ENCODE measurements at regions not wholly inside any gene's neighbourhood (a gene's known extent, or its start where the extent isn't known, plus 50 kb on each side); places are given as distances from the start of the nearest gene placed in this dataset.

- TF ChIP-seq PATZ1 (CRISPR knock-in tag; IDR thresholded peaks at IDR 0.05; ENCODE audit: borderline replicate concordance) = no peak
- no peak for TF ChIP-seq ZNF8 (CRISPR knock-in tag; IDR thresholded peaks at IDR 0.05)
- TF ChIP-seq ZC3H10 (CRISPR knock-in tag; IDR thresholded peaks at IDR 0.05) = no peak
- no peak for TF ChIP-seq ZNF70 (CRISPR knock-in tag; IDR thresholded peaks at IDR 0.05)
- no peak for TF ChIP-seq CREB5 (CRISPR knock-in tag; IDR thresholded peaks at IDR 0.05; ENCODE audit: low read depth)
- no peak for TF ChIP-seq TCF4 (CRISPR knock-in tag; IDR thresholded peaks at IDR 0.05; ENCODE audit: borderline replicate concordance)
- TF ChIP-seq PPARA (CRISPR knock-in tag; IDR thresholded peaks at IDR 0.05; ENCODE audit: borderline replicate concordance) = no peak
- TF ChIP-seq SNAI2 (CRISPR knock-in tag; IDR thresholded peaks at IDR 0.05) = no peak
- no peak for TF ChIP-seq RARB (CRISPR knock-in tag; IDR thresholded peaks at IDR 0.05)
- no peak for TF ChIP-seq ARNTL (CRISPR knock-in tag; IDR thresholded peaks at IDR 0.05; ENCODE audit: borderline replicate concordance, low read depth)
- TF ChIP-seq GLIS3 (CRISPR knock-in tag; IDR thresholded peaks at IDR 0.05) = no peak
- TF ChIP-seq CSRNP3 (CRISPR knock-in tag; IDR thresholded peaks at IDR 0.05) = no peak
- no peak for TF ChIP-seq POU6F1 (CRISPR knock-in tag; IDR thresholded peaks at IDR 0.05; ENCODE audit: borderline replicate concordance, low read depth)
- TF ChIP-seq ZFP30 (CRISPR knock-in tag; IDR thresholded peaks at IDR 0.05) = no peak
These were observed 224.6 kb downstream of the SYK start for GRCh38 chr9:91026266-91026665.
